Mammary epithelial cell (primary cell): ENCODE measurements at regions not wholly inside any gene's neighbourhood (a gene's known extent, or its start where the extent isn't known, plus 50 kb on each side); places are given as distances from the start of the nearest gene placed in this dataset.
"Not testable (repeated sequence)": the region's sequence is repeated elsewhere in the genome, so short reads cannot be mapped to it uniquely, and the experiment has no call there.

Experiments used
- CTCF ChIP-seq, 2 donors: IDR thresholded peaks in 1 of 2; conservative IDR thresholded peaks in 1 of 2; 2 replicates each; pipeline ENCODE4 v1.5.1; 2011 to 2012; ENCODE audit warnings: inconsistent platforms in 2 of 2, low read length in 2 of 2, mild to moderate bottlenecking in 2 of 2, control low read depth in 1 of 2, low read depth in 1 of 2; ENCODE audit not compliant: insufficient read depth in 1 of 2; ENCODE audit errors: extremely low read depth in 1 of 2
- EZH2 ChIP-seq: IDR thresholded peaks from 2 replicates; pipeline ENCODE4 v1.6.1; 2012; ENCODE audit warnings: low read length, inconsistent platforms, borderline replicate concordance

- not testable (repeated sequence) for TF ChIP-seq CTCF (conservative IDR thresholded peaks at IDR 0.05 in 1 of 2, IDR thresholded peaks at IDR 0.05 in 1 of 2; ENCODE audit: extremely low read depth in 1 of 2, insufficient read depth in 1 of 2, low read depth in 1 of 2, low read length in 2 of 2); EZH2
Measured at GRCh38 chr4:34335156-34335555, 1909.2 kb downstream of the ARAP2 start.
